HL-60 (cell line): ENCODE measurements at regions not wholly inside any gene's neighbourhood (a gene's known extent, or its start where the extent isn't known, plus 50 kb on each side); places are given as distances from the start of the nearest gene placed in this dataset.

ENCODE experiments used
- DNase-seq, 2 experiments: peaks; one replicate each; pipeline ENCODE4 v3.0.0-alpha.2; 2010 to 2020; ENCODE audit warnings: low read depth in 1 of 2, low spot score in 1 of 2
- H3K27ac ChIP-seq: fragments of 250-450 bp; sonication (Bioruptor Pico); replicated peaks from 2 replicates; pipeline ENCODE4 v1.5.1; 2020; ENCODE audit warnings: mild to moderate bottlenecking, moderate library complexity
- H3K27me3 ChIP-seq: fragments of 250-450 bp; sonication (Bioruptor Pico); 2 replicates; pipeline ENCODE4 v1.5.1; 2021; ENCODE audit warnings: mild to moderate bottlenecking, moderate library complexity; ENCODE audit not compliant: insufficient read depth, poor library complexity, severe bottlenecking
- H3K4me3 ChIP-seq: replicated peaks from 2 replicates; pipeline ENCODE4 v1.5.1; 2011; ENCODE audit warnings: mild to moderate bottlenecking, control low read depth, low read length; ENCODE audit not compliant: insufficient read depth
- CTCF ChIP-seq: IDR thresholded peaks from one replicate; pipeline ENCODE4 v1.5.1; 2011; ENCODE audit warnings: low read length, control low read depth, inconsistent platforms; ENCODE audit not compliant: insufficient read depth
- GABPA ChIP-seq: IDR thresholded peaks from 2 replicates; pipeline ENCODE4 v1.6.1; 2012; ENCODE audit warnings: low read depth
- POLR2AphosphoS5 ChIP-seq: IDR thresholded peaks from 2 replicates; pipeline ENCODE4 v1.6.1; 2012; ENCODE audit warnings: low read depth
- REST ChIP-seq: IDR thresholded peaks from 2 replicates; pipeline ENCODE4 v1.6.1; 2012; ENCODE audit warnings: low read depth; ENCODE audit not compliant: insufficient replicate concordance
- SPI1 ChIP-seq: IDR thresholded peaks from 2 replicates; pipeline ENCODE4 v1.6.1; 2012; ENCODE audit warnings: low read depth, mild to moderate bottlenecking, borderline replicate concordance

DNA sequence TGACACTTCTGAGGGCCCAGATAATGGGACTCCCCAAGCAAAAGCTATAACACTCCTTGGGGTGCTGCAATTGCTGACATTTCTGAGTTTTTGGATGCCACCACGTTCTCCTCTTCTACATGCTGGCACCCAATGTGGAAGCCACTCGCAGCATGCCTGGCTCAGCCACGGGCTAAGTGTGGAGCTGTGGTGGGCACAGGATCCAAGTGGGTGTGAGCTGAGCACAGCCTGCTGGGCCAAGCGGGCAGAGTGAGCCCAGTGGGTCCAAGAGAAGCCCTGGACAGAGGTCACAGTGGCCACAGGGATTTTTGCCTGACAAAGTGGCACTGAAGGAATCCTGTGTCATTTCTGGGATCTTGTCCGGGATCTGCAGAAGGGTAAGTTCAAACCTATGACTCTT is 213.2 kb downstream of the C6orf118 start:
- Histone ChIP-seq H3K27ac (no peak overlapping the region), H3K27me3 (no peaks in the 10 kb centered on the region), H3K4me3 (no peak overlapping the region)
- no peak for DNase-seq
- TF ChIP-seq SPI1: no peak
- TF ChIP-seq POLR2AphosphoS5: no peak
- TF ChIP-seq CTCF: no peak
- no peak for TF ChIP-seq GABPA
- no peak for TF ChIP-seq REST

- Histone ChIP-seq H3K27me3 (no peaks in the 10 kb centered on the region), H3K27ac (no peak overlapping the region), H3K4me3 (no peak overlapping the region)
- no peak for TF ChIP-seq POLR2AphosphoS5
- no peak for TF ChIP-seq SPI1
- no peak for TF ChIP-seq CTCF
- no peak for TF ChIP-seq GABPA
- no peak for TF ChIP-seq REST
- DNase-seq: no peak
These were observed 216.4 kb downstream of the C6orf118 start for GRCh38 chr6:165092881-165093595.

DNA sequence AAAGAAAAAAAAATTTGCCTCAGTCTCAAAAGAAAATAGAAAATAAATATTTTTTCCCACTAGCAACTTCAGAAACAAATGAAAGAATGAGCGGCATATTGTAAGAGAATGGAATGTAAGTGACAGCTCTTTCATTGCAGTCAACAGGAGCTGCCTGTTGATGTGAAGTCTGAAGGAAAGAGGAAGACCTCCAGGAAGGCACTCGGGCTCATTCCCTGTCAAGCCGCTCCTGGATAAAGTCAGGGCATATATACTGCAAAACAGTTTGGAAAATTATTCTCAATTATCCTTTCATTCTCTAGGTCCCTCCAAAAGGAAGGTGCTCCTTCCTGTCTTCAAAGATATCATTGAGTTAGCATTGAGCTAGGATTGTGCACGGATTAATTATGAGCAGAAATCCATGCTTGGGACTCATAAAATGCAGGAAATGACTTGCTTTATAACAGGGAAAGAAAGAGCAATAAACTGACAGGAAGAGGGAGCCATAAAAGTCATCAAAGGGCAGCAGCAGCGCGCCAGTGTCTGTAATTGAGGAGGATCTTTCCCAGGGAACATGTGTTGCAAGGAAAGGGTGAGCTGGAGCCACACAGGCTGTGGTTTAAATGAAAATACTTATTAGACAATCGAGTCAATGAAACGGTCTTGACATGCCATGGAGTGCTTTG is 218.2 kb downstream of the C6orf118 start:
- no peak overlapping the region for H3K4me3 ChIP-seq
- H3K27me3 ChIP-seq: no peaks in the 10 kb centered on the region
- H3K27ac ChIP-seq: no peak overlapping the region
- no peak for DNase-seq
- TF ChIP-seq SPI1: no peak
- TF ChIP-seq POLR2AphosphoS5: no peak
- no peak for TF ChIP-seq CTCF
- TF ChIP-seq REST: no peak
- TF ChIP-seq GABPA: no peak
